ENCODE measurements at regions not wholly inside any gene's neighbourhood (a gene's known extent, or its start where the extent isn't known, plus 50 kb on each side); places are given as distances from the start of the nearest gene placed in this dataset.
"Not testable (repeated sequence)": the region's sequence is repeated elsewhere in the genome, so short reads cannot be mapped to it uniquely, and the experiment has no call there.

GRCh38 chr19:28301463-28301862, 911.5 kb downstream of the UQCRFS1 start:
- no peak for DNase-seq (ENCODE audit: low read depth)
- no peak for TF ChIP-seq CTCF (IDR thresholded peaks at IDR 0.05; ENCODE audit: low read depth, low read length, missing control alignments)
- H3K4me3 ChIP-seq (ENCODE audit: low read depth, low read length): no peak overlapping the region

GRCh38 chr19:28299649-28300048, 913.3 kb downstream of the UQCRFS1 start:
- no peak for TF ChIP-seq CTCF (IDR thresholded peaks at IDR 0.05; ENCODE audit: low read depth, low read length, missing control alignments)
- no peak for DNase-seq (ENCODE audit: low read depth)
- no peak overlapping the region for H3K4me3 ChIP-seq (ENCODE audit: low read depth, low read length)

- no peak for TF ChIP-seq CTCF (IDR thresholded peaks at IDR 0.05; ENCODE audit: low read depth, low read length, missing control alignments)
- H3K4me3 ChIP-seq (ENCODE audit: low read depth, low read length): no peak overlapping the region
- no peak for DNase-seq (ENCODE audit: low read depth)
These were observed 915.3 kb downstream of the UQCRFS1 start for GRCh38 chr19:28297586-28298157.

- no peak overlapping the region for H3K4me3 ChIP-seq (ENCODE audit: low read depth, low read length)
- DNase-seq (ENCODE audit: low read depth): no peak
- TF ChIP-seq CTCF (IDR thresholded peaks at IDR 0.05; ENCODE audit: low read depth, low read length, missing control alignments): no peak
These were observed 915.9 kb downstream of the UQCRFS1 start for GRCh38 chr19:28297036-28297435.

GRCh38 chr19:28296506-28296905, 916.4 kb downstream of the UQCRFS1 start:
- no peak overlapping the region for H3K4me3 ChIP-seq (ENCODE audit: low read depth, low read length)
- no peak for TF ChIP-seq CTCF (IDR thresholded peaks at IDR 0.05; ENCODE audit: low read depth, low read length, missing control alignments)
- no peak for DNase-seq (ENCODE audit: low read depth)

- H3K4me3 ChIP-seq (ENCODE audit: low read depth, low read length); DNase-seq (ENCODE audit: low read depth): not testable (repeated sequence)
These were observed 918.0 kb downstream of the UQCRFS1 start for GRCh38 chr19:28294975-28295374.

- no peak for DNase-seq (ENCODE audit: low read depth)
- H3K4me3 ChIP-seq (ENCODE audit: low read depth, low read length): no peak overlapping the region
- no peak for TF ChIP-seq CTCF (IDR thresholded peaks at IDR 0.05; ENCODE audit: low read depth, low read length, missing control alignments)
These were observed 918.6 kb downstream of the UQCRFS1 start for GRCh38 chr19:28294395-28294794.
